ENCODE measurements at regions not wholly inside any gene's neighbourhood (a gene's known extent, or its start where the extent isn't known, plus 50 kb on each side); places are given as distances from the start of the nearest gene placed in this dataset.

DNA sequence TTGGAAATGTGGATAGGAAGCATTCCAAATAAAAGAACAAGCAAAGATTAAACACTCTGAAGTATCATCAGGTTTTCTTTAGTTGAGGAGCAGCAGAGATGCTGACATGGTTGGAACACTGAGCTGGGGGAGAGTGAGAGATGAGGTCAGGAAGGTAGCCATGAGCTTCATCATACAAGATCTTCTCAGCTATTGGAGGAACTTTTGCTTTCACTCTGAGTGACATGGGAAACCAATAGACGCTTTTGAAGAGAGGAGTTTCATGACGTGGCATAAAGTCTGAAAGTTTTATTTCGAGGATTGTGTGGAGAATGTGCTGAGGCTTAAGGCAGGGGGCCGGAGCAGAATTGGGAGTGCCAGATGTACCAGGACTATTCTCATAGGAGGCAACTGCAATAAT, 616.2 kb upstream of the CAMK1G start:
- DNase-seq, result no peak
- 89% methylated on average over 4 of the region's 4 CpGs for WGBS (ENCODE audit: insufficient coverage)
- no peaks in the 10 kb centered on the region for H3K79me2 ChIP-seq (ENCODE audit: insufficient read depth, low read length)
- no peak overlapping the region for H3K4me2 ChIP-seq (replicated peaks; ENCODE audit: extremely low read depth, low read length, poor library complexity, severe bottlenecking)
- no peaks in the 10 kb centered on the region for H4K20me1 ChIP-seq (ENCODE audit: insufficient read depth, low read length)
- no peak overlapping the region for H2AFZ ChIP-seq (ENCODE audit: insufficient read depth, low read depth, low read length, poor library complexity, severe bottlenecking)
- H3K9me3 ChIP-seq (replicated peaks in 1 of 2; ENCODE audit: control insufficient read depth in 1 of 2, insufficient read depth in 1 of 2, low read length in 2 of 2), result no peaks in the 10 kb centered on the region
- Mint-ChIP-seq H3K9me3 (peaks cover 0 to 6% (median 0%) of the 10 kb centered on the region in 7 donors), H3K27me3 (ENCODE audit: low read depth in 3 of 3) (peaks cover 0 to 2% (median 1%) of the 10 kb centered on the region in 3 donors), H3K4me1 (no peaks in the 10 kb centered on the region), H3K27ac (no peak overlapping the region), H3K4me3 (no peak overlapping the region), H3K36me3 (no peaks in the 10 kb centered on the region)
- intact Hi-C loops (cut with micrococcal nuclease), result no loop called here
- H3K27ac ChIP-seq (ENCODE audit: low read depth in 1 of 2, low read length in 2 of 2), result no peak overlapping the region
- TF ChIP-seq, protein P1, sequence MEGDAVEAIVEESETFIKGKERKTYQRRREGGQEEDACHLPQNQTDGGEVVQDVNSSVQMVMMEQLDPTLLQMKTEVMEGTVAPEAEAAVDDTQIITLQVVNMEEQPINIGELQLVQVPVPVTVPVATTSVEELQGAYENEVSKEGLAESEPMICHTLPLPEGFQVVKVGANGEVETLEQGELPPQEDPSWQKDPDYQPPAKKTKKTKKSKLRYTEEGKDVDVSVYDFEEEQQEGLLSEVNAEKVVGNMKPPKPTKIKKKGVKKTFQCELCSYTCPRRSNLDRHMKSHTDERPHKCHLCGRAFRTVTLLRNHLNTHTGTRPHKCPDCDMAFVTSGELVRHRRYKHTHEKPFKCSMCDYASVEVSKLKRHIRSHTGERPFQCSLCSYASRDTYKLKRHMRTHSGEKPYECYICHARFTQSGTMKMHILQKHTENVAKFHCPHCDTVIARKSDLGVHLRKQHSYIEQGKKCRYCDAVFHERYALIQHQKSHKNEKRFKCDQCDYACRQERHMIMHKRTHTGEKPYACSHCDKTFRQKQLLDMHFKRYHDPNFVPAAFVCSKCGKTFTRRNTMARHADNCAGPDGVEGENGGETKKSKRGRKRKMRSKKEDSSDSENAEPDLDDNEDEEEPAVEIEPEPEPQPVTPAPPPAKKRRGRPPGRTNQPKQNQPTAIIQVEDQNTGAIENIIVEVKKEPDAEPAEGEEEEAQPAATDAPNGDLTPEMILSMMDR (IDR thresholded peaks at IDR 0.05), result no peak
- H3K4me3 ChIP-seq (replicated peaks in 1 of 3; ENCODE audit: low read depth in 2 of 3, low read length in 3 of 3), result no peak overlapping the region
- no peaks in the 10 kb centered on the region for H3K36me3 ChIP-seq (replicated peaks in 1 of 2; ENCODE audit: control insufficient read depth in 1 of 2, insufficient read depth in 2 of 2, low read length in 2 of 2)
- no peaks in the 10 kb centered on the region for H3K4me1 ChIP-seq (ENCODE audit: control insufficient read depth in 1 of 2, insufficient read depth in 2 of 2, low read length in 2 of 2)
- H3K27me3 ChIP-seq (ENCODE audit: control insufficient read depth in 2 of 2, insufficient read depth in 2 of 2, low read length in 2 of 2), result no peaks in the 10 kb centered on the region
- no peak overlapping the region for H3K9ac ChIP-seq (ENCODE audit: insufficient read depth, low read length, poor library complexity, severe bottlenecking)

DNA sequence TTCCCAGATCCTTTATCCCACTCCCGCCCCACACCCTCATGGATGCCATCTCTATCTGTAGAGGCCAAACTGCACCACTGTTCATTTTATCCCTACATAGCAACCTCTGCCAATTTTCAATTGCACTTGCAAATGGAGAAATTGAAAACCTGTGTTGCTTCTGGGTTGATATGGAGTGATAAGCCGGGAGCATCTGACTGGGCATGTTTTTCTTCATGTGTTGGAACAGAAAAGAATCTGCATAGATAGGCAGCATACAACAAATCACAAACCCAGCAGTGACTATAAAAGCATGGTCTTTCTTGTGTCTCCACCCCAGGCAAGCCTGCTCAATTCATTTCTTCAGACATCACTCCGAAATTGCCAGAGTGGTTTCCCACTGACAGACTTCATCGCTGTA, 608.8 kb upstream of the CAMK1G start:
- H2AFZ ChIP-seq (ENCODE audit: insufficient read depth, low read depth, low read length, poor library complexity, severe bottlenecking), result no peak overlapping the region
- WGBS (ENCODE audit: insufficient coverage), result no CpG with 5 or more reads among the region's 4 CpGs
- H3K27me3 ChIP-seq (ENCODE audit: control insufficient read depth in 2 of 2, insufficient read depth in 2 of 2, low read length in 2 of 2), result no peaks in the 10 kb centered on the region
- no peak overlapping the region for H3K27ac ChIP-seq (ENCODE audit: low read depth in 1 of 2, low read length in 2 of 2)
- no peak overlapping the region for H3K4me3 Mint-ChIP-seq
- H3K36me3 Mint-ChIP-seq, result no peaks in the 10 kb centered on the region
- peaks cover 0 to 2% (median 0%) of the 10 kb centered on the region in 3 donors for H3K27me3 Mint-ChIP-seq (ENCODE audit: low read depth in 3 of 3)
- DNase-seq, result no peak
- no peak overlapping the region for H3K4me2 ChIP-seq (replicated peaks; ENCODE audit: extremely low read depth, low read length, poor library complexity, severe bottlenecking)
- no peaks in the 10 kb centered on the region for H4K20me1 ChIP-seq (ENCODE audit: insufficient read depth, low read length)
- no peaks in the 10 kb centered on the region for H3K79me2 ChIP-seq (ENCODE audit: insufficient read depth, low read length)
- H3K4me1 Mint-ChIP-seq, result no peaks in the 10 kb centered on the region
- no peaks in the 10 kb centered on the region for H3K9me3 ChIP-seq (replicated peaks in 1 of 2; ENCODE audit: control insufficient read depth in 1 of 2, insufficient read depth in 1 of 2, low read length in 2 of 2)
- intact Hi-C loops (cut with micrococcal nuclease), result no loop called here
- TF ChIP-seq, protein P1 (IDR thresholded peaks at IDR 0.05), result no peak
- no peak overlapping the region for H3K4me3 ChIP-seq (replicated peaks in 1 of 3; ENCODE audit: low read depth in 2 of 3, low read length in 3 of 3)
- H3K36me3 ChIP-seq (replicated peaks in 1 of 2; ENCODE audit: control insufficient read depth in 1 of 2, insufficient read depth in 2 of 2, low read length in 2 of 2), result no peaks in the 10 kb centered on the region
- H3K27ac Mint-ChIP-seq, result no peak overlapping the region
- H3K9me3 Mint-ChIP-seq, result peaks cover 0 to 7% (median 0%) of the 10 kb centered on the region in 7 donors
- no peak overlapping the region for H3K9ac ChIP-seq (ENCODE audit: insufficient read depth, low read length, poor library complexity, severe bottlenecking)
- no peaks in the 10 kb centered on the region for H3K4me1 ChIP-seq (ENCODE audit: control insufficient read depth in 1 of 2, insufficient read depth in 2 of 2, low read length in 2 of 2)
